Thyroid gland (tissue), 4 donors: ENCODE measurements at regions not wholly inside any gene's neighbourhood (a gene's known extent, or its start where the extent isn't known, plus 50 kb on each side); places are given as distances from the start of the nearest gene placed in this dataset.

Experiments used
- DNase-seq, 2 donors: peaks; one replicate each; pipeline ENCODE4 v3.0.0-alpha.2; 2019
- H3K27ac ChIP-seq, 3 donors: fragments of 200-600 bp; sonication (generic); 1 replicate in 2 of 3; 2 replicates in 1 of 3; pipeline ENCODE4 v1.5.1; 2016 to 2019; ENCODE audit warnings: mild to moderate bottlenecking in 1 of 3, moderate library complexity in 1 of 3
- H3K27me3 ChIP-seq: fragments of 200-600 bp; sonication (generic); one replicate; pipeline ENCODE4 v1.5.1; 2019
- H3K36me3 ChIP-seq, 2 donors: fragments of 200-600 bp; sonication (generic); one replicate each; pipeline ENCODE4 v1.5.1; 2016 to 2019
- H3K4me1 ChIP-seq, 2 donors: fragments of 200-600 bp; sonication (generic); one replicate each; pipeline ENCODE4 v1.5.1; 2017 to 2019
- H3K4me3 ChIP-seq, 3 donors: fragments of 200-600 bp; sonication (generic); replicated peaks in 1 of 3; 1 replicate in 2 of 3; 2 replicates in 1 of 3; pipeline ENCODE4 v1.5.1; 2016; ENCODE audit warnings: mild to moderate bottlenecking in 1 of 3
- H3K9me3 ChIP-seq: fragments of 200-600 bp; sonication (generic); one replicate; pipeline ENCODE4 v1.5.1; 2017
- CTCF ChIP-seq, 6 experiments: fragments of 200-600 bp in 3 of 6; fragments of 450-650 bp in 3 of 6; sonication (generic) in 3 of 6; IDR thresholded peaks; one replicate each; pipeline ENCODE4 v1.5.1; 2016 to 2019; ENCODE audit warnings: antibody characterized with exemption in 6 of 6, mild to moderate bottlenecking in 2 of 6, inconsistent platforms in 1 of 6, moderate library complexity in 1 of 6
- POLR2A ChIP-seq, 2 donors: fragments of 450-650 bp; IDR thresholded peaks; one replicate each; pipeline ENCODE4 v1.6.1; 2017; ENCODE audit warnings: antibody characterized with exemption in 2 of 2, mild to moderate bottlenecking in 2 of 2, moderate library complexity in 1 of 2
- WGBS, 2 donors: methylation state at CpG; one replicate each; pipeline ENCODE4 v1.1.5; 2017; 5-methylcytosine and 5-hydroxymethylcytosine counted together
- intact Hi-C: fragments of 100-400 bp; cut with DNase I; formaldehyde crosslinking; loops from one replicate; pipeline ENCODE4 v1.15.1; 2023

GRCh38 chr20:39150501-39150900, 188.4 kb downstream of the DHX35 start:
- H3K27ac ChIP-seq: no peak overlapping the region

GRCh38 chr20:39146394-39146793, 184.2 kb downstream of the DHX35 start:
- no peak overlapping the region for H3K27ac ChIP-seq
- H3K36me3 ChIP-seq: no peaks in the 10 kb centered on the region
- 16 to 32% methylated on average over 2 of the region's 2 CpGs for WGBS, 2 donors
- intact Hi-C loops: no loop called here
- no peaks in the 10 kb centered on the region for H3K9me3 ChIP-seq
- DNase-seq: no peak
- no peaks in the 10 kb centered on the region for H3K27me3 ChIP-seq
- H3K4me1 ChIP-seq: no peaks in the 10 kb centered on the region
- TF ChIP-seq CTCF (IDR thresholded peaks at IDR 0.05): no peak
- no peak for TF ChIP-seq POLR2A (IDR thresholded peaks at IDR 0.05)
- no peak overlapping the region for H3K4me3 ChIP-seq

More at GRCh38 chr20:39150501-39150900, 188.4 kb downstream of the DHX35 start:
- no peak for DNase-seq
- TF ChIP-seq CTCF (IDR thresholded peaks at IDR 0.05) (no peak), POLR2A (IDR thresholded peaks at IDR 0.05) (no peak)
- Histone ChIP-seq H3K4me3 (no peak overlapping the region), H3K36me3 (no peaks in the 10 kb centered on the region), H3K27me3 (no peaks in the 10 kb centered on the region), H3K9me3 (no peaks in the 10 kb centered on the region), H3K4me1 (no peaks in the 10 kb centered on the region)
- WGBS, 2 donors: 87 to 88% methylated on average over 13 of the region's 13 CpGs
- intact Hi-C loops: no loop called here

- no peaks in the 10 kb centered on the region for H3K4me1 ChIP-seq
- no peaks in the 10 kb centered on the region for H3K9me3 ChIP-seq
- WGBS, 2 donors: 60 to 64% methylated on average over 2 of the region's 2 CpGs
- no peaks in the 10 kb centered on the region for H3K36me3 ChIP-seq
- no peak overlapping the region for H3K4me3 ChIP-seq
- no peak for DNase-seq
- TF ChIP-seq CTCF (IDR thresholded peaks at IDR 0.05): no peak
- TF ChIP-seq POLR2A (IDR thresholded peaks at IDR 0.05): no peak
- intact Hi-C loops: no loop called here
- no peaks in the 10 kb centered on the region for H3K27me3 ChIP-seq
- H3K27ac ChIP-seq: no peak overlapping the region
Observed at GRCh38 chr20:39145921-39146320, 183.8 kb downstream of the DHX35 start.

- 84 to 91% methylated on average over 4 of the region's 4 CpGs for WGBS, 2 donors
- DNase-seq: no peak
- TF ChIP-seq CTCF (IDR thresholded peaks at IDR 0.05) (no peak), POLR2A (IDR thresholded peaks at IDR 0.05) (no peak)
- no peaks in the 10 kb centered on the region for H3K36me3 ChIP-seq
- intact Hi-C loops: no loop called here
- H3K9me3 ChIP-seq: no peaks in the 10 kb centered on the region
- no peaks in the 10 kb centered on the region for H3K4me1 ChIP-seq
- no peak overlapping the region for H3K4me3 ChIP-seq
- H3K27ac ChIP-seq: no peak overlapping the region
- H3K27me3 ChIP-seq: no peaks in the 10 kb centered on the region
Observed at GRCh38 chr20:39144757-39145156, 182.6 kb downstream of the DHX35 start.

- intact Hi-C loops: no loop called here
- no peak overlapping the region for H3K4me3 ChIP-seq
- no peak for DNase-seq
- 58 to 63% methylated on average over 8 to 13 of the region's 13 CpGs for WGBS, 2 donors
- no peaks in the 10 kb centered on the region for H3K4me1 ChIP-seq
- H3K36me3 ChIP-seq: no peaks in the 10 kb centered on the region
- H3K27me3 ChIP-seq: no peaks in the 10 kb centered on the region
- H3K9me3 ChIP-seq: no peaks in the 10 kb centered on the region
- H3K27ac ChIP-seq: no peak overlapping the region
- no peak for TF ChIP-seq CTCF (IDR thresholded peaks at IDR 0.05)
- no peak for TF ChIP-seq POLR2A (IDR thresholded peaks at IDR 0.05)
Observed at GRCh38 chr20:39142407-39143096, 180.4 kb downstream of the DHX35 start.
